ENCODE measurements at regions not wholly inside any gene's neighbourhood (a gene's known extent, or its start where the extent isn't known, plus 50 kb on each side); places are given as distances from the start of the nearest gene placed in this dataset.

GRCh38 chr9:13651969-13652663 lies 372.6 kb upstream of the MPDZ start:
- Histone ChIP-seq H3K4me3 (no peak overlapping the region), H3K4me1 (no peaks in the 10 kb centered on the region), H3K27me3 (no peaks in the 10 kb centered on the region), H3K9me3 (peaks cover 7 to 11% of the 10 kb centered on the region in 2 donors), H3K36me3 (no peaks in the 10 kb centered on the region), H3K27ac (no peak overlapping the region)
- DNase-seq (ENCODE audit: low spot score in 2 of 2) = no peak
- TF ChIP-seq POLR2A (IDR thresholded peaks at IDR 0.05) = no peak
- TF ChIP-seq POLR2AphosphoS5 (IDR thresholded peaks at IDR 0.05) = no peak
- no peak for TF ChIP-seq CTCF (IDR thresholded peaks at IDR 0.05)
- intact Hi-C loops (cut with DNase I; ENCODE audit: low total_unique reads) = no loop called here

GRCh38 chr9:13651526-13651925 lies 372.0 kb upstream of the MPDZ start:
- intact Hi-C loops (cut with DNase I; ENCODE audit: low total_unique reads) = no loop called here
- H3K36me3 ChIP-seq = no peaks in the 10 kb centered on the region
- no peak overlapping the region for H3K4me3 ChIP-seq
- no peaks in the 10 kb centered on the region for H3K27me3 ChIP-seq
- TF ChIP-seq POLR2AphosphoS5 (IDR thresholded peaks at IDR 0.05) (no peak), CTCF (IDR thresholded peaks at IDR 0.05) (no peak), POLR2A (IDR thresholded peaks at IDR 0.05) (no peak)
- DNase-seq (ENCODE audit: low spot score in 2 of 2) = no peak
- H3K27ac ChIP-seq = no peak overlapping the region
- no peaks in the 10 kb centered on the region for H3K4me1 ChIP-seq
- H3K9me3 ChIP-seq = peaks cover 7 to 11% of the 10 kb centered on the region in 2 donors

- no peak overlapping the region for H3K4me3 ChIP-seq
- no peaks in the 10 kb centered on the region for H3K36me3 ChIP-seq
- intact Hi-C loops (cut with DNase I; ENCODE audit: low total_unique reads) = no loop called here
- DNase-seq (ENCODE audit: low spot score in 2 of 2) = no peak
- TF ChIP-seq POLR2AphosphoS5 (IDR thresholded peaks at IDR 0.05) (no peak), CTCF (IDR thresholded peaks at IDR 0.05) (no peak), POLR2A (IDR thresholded peaks at IDR 0.05) (no peak)
- no peak overlapping the region for H3K27ac ChIP-seq
- no peaks in the 10 kb centered on the region for H3K4me1 ChIP-seq
- peaks cover 7 to 11% of the 10 kb centered on the region in 2 donors for H3K9me3 ChIP-seq
- H3K27me3 ChIP-seq = no peaks in the 10 kb centered on the region
Observed at GRCh38 chr9:13648676-13649075, 369.2 kb upstream of the MPDZ start.

- H3K4me1 ChIP-seq = no peaks in the 10 kb centered on the region
- DNase-seq (ENCODE audit: low spot score in 2 of 2) = no peak
- intact Hi-C loops (cut with DNase I; ENCODE audit: low total_unique reads) = no loop called here
- H3K27me3 ChIP-seq = no peaks in the 10 kb centered on the region
- peaks cover 7 to 11% of the 10 kb centered on the region in 2 donors for H3K9me3 ChIP-seq
- TF ChIP-seq POLR2AphosphoS5 (IDR thresholded peaks at IDR 0.05) (no peak), CTCF (IDR thresholded peaks at IDR 0.05) (no peak), POLR2A (IDR thresholded peaks at IDR 0.05) (no peak)
- H3K27ac ChIP-seq = no peak overlapping the region
- no peaks in the 10 kb centered on the region for H3K36me3 ChIP-seq
- H3K4me3 ChIP-seq = no peak overlapping the region
Observed at GRCh38 chr9:13648068-13648467, 368.6 kb upstream of the MPDZ start.

GRCh38 chr9:13646500-13647021 lies 367.1 kb upstream of the MPDZ start:
- Histone ChIP-seq H3K36me3 (no peaks in the 10 kb centered on the region), H3K27ac (no peak overlapping the region), H3K27me3 (no peaks in the 10 kb centered on the region), H3K9me3 (peaks cover 7 to 11% of the 10 kb centered on the region in 2 donors), H3K4me3 (no peak overlapping the region), H3K4me1 (no peaks in the 10 kb centered on the region)
- intact Hi-C loops (cut with DNase I; ENCODE audit: low total_unique reads) = no loop called here
- no peak for TF ChIP-seq POLR2AphosphoS5 (IDR thresholded peaks at IDR 0.05)
- TF ChIP-seq CTCF (IDR thresholded peaks at IDR 0.05) = no peak
- TF ChIP-seq POLR2A (IDR thresholded peaks at IDR 0.05) = no peak
- DNase-seq (ENCODE audit: low spot score in 2 of 2) = no peak
